Body of pancreas (tissue), 4 donors: ENCODE measurements at regions not wholly inside any gene's neighbourhood (a gene's known extent, or its start where the extent isn't known, plus 50 kb on each side); places are given as distances from the start of the nearest gene placed in this dataset.

Experiments used
- POLR2A ChIP-seq, 3 donors: fragments of 450-650 bp; IDR thresholded peaks; one replicate each; pipeline ENCODE4 v1.6.1; 2016; ENCODE audit warnings: antibody characterized with exemption in 3 of 3, mild to moderate bottlenecking in 2 of 3
- TF ChIP-seq, protein P1 (sequence below), 7 experiments: fragments of 450-650 bp in 4 of 7; fragments of 200-600 bp in 3 of 7; sonication (generic) in 3 of 7; IDR thresholded peaks; one replicate each; pipeline ENCODE4 v1.5.1; 2016 to 2019; ENCODE audit warnings: antibody characterized with exemption in 7 of 7

DNA sequence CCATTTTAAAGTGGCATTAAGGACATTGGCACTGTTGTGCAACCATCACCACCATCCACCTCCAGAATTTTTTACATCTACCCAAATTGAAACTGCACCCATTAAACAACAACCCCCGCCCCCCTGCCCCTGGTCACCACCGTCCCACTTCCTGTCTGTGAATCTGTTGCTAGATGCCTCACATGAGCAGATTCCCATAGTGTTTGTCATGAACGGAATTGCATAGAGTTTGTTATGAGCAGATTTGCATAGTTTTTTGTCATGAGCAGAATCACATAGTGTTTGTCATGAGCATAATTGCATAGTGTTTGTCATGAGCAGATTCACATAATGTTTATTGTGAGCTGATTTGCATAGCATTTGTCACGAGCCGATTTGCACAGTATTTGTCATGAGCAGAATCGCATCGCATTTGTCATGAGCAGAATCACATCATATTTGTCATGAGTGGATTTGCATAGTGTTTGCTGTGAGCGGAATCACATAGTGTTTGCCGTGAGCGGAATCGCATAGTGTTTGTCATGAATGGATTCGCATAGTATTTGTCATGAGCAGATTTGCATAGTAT is 54.0 kb upstream of the GTF3A start:
- TF ChIP-seq, protein P1, sequence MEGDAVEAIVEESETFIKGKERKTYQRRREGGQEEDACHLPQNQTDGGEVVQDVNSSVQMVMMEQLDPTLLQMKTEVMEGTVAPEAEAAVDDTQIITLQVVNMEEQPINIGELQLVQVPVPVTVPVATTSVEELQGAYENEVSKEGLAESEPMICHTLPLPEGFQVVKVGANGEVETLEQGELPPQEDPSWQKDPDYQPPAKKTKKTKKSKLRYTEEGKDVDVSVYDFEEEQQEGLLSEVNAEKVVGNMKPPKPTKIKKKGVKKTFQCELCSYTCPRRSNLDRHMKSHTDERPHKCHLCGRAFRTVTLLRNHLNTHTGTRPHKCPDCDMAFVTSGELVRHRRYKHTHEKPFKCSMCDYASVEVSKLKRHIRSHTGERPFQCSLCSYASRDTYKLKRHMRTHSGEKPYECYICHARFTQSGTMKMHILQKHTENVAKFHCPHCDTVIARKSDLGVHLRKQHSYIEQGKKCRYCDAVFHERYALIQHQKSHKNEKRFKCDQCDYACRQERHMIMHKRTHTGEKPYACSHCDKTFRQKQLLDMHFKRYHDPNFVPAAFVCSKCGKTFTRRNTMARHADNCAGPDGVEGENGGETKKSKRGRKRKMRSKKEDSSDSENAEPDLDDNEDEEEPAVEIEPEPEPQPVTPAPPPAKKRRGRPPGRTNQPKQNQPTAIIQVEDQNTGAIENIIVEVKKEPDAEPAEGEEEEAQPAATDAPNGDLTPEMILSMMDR (IDR thresholded peaks at IDR 0.05): no peak
- TF ChIP-seq POLR2A (IDR thresholded peaks at IDR 0.05): no peak
